Osteoblast (primary cell): ENCODE measurements at regions not wholly inside any gene's neighbourhood (a gene's known extent, or its start where the extent isn't known, plus 50 kb on each side); places are given as distances from the start of the nearest gene placed in this dataset.

ENCODE experiments used
- DNase-seq: peaks from one replicate; pipeline ENCODE4 v3.0.0; 2011; ENCODE audit warnings: low spot score, mixed read lengths; ENCODE audit not compliant: insufficient read length; ENCODE audit errors: missing footprints
- H2AFZ ChIP-seq: 2 replicates; pipeline ENCODE4 v1.6.0; 2011; ENCODE audit warnings: mild to moderate bottlenecking, low read length
- H3K27ac ChIP-seq: 2 replicates; pipeline ENCODE4 v1.5.1; 2011; ENCODE audit warnings: mild to moderate bottlenecking, low read depth, low read length, moderate library complexity
- H3K27me3 ChIP-seq: 2 replicates; pipeline ENCODE4 v1.6.0; 2012; ENCODE audit warnings: mild to moderate bottlenecking, control low read depth, inconsistent platforms, low read length, moderate library complexity; ENCODE audit not compliant: insufficient read depth
- H3K36me3 ChIP-seq: 2 replicates; pipeline ENCODE4 v1.5.1; 2011; ENCODE audit warnings: mild to moderate bottlenecking, low read length, control low read depth, moderate library complexity; ENCODE audit not compliant: insufficient read depth
- H3K4me1 ChIP-seq: 2 replicates; pipeline ENCODE4 v1.5.1; 2011; ENCODE audit warnings: mild to moderate bottlenecking, low read length, control low read depth, moderate library complexity; ENCODE audit not compliant: insufficient read depth
- H3K4me2 ChIP-seq: 2 replicates; pipeline ENCODE4 v1.6.0; 2011; ENCODE audit warnings: mild to moderate bottlenecking, low read length; ENCODE audit not compliant: insufficient read depth
- H3K4me3 ChIP-seq: fragments of 200-600 bp; sonication (generic); 3 replicates; pipeline ENCODE4 v1.5.1; 2012; ENCODE audit warnings: mild to moderate bottlenecking, low read length, inconsistent platforms; ENCODE audit not compliant: insufficient read depth
- H3K79me2 ChIP-seq: 2 replicates; pipeline ENCODE4 v1.6.0; 2012; ENCODE audit warnings: mild to moderate bottlenecking, low read length, control low read depth, inconsistent platforms; ENCODE audit not compliant: insufficient read depth
- H3K9me3 ChIP-seq: 2 replicates; pipeline ENCODE4 v1.5.1; 2011; ENCODE audit warnings: low read depth, low read length, control low read depth
- H4K20me1 ChIP-seq: 2 replicates; pipeline ENCODE4 v1.6.0; 2012; ENCODE audit warnings: mild to moderate bottlenecking, low read length, control low read depth; ENCODE audit not compliant: insufficient read depth
- CTCF ChIP-seq: IDR thresholded peaks from 2 replicates; pipeline ENCODE4 v1.5.1; 2011; ENCODE audit warnings: mild to moderate bottlenecking, low read depth, low read length, moderate library complexity; ENCODE audit errors: extremely low read depth

DNA sequence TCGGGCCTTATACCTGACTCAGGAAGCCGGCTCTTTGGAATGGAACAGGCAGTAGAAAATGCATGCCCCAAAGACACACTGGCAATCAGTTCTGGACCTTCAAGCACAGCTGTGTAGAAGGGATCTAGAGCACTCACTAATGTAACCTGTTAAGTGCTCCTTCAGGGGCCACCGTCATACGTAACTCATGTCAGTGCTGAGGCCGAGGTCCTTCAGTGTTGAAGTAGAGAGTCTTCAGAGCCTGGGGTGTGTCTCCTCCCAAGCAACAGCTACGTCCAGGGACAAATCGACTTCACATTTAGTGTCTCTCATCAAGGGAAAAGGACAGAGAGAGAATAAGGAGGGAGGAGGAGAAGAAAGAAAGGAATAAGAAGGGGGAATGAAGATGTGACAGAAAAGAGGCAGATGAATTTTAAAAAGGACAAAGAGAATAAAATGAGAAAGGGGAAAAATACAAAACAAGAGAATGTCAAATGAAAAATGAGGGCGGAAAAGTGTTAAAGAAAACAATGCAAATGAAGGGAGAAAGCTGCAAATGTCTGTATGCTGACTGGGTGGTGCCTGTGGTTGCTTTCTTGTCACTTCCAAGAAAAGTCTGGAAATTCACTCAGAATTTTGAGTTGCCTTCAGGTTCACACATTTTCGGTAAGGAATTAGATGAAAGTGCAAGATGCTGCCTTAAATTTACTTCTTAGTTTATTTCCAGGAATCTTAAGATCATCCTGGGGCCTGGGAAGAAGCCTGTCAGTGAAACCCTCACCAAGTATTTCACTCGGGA lies 989.4 kb downstream of the GRID1 start:
- TF ChIP-seq CTCF, result no peak
- Histone ChIP-seq H3K36me3 (no peaks in the 10 kb centered on the region), H3K4me3 (no peak overlapping the region), H3K27ac (no peak overlapping the region), H3K9me3 (no peaks in the 10 kb centered on the region), H3K79me2 (no peaks in the 10 kb centered on the region), H3K4me2 (no peak overlapping the region), H3K27me3 (no peaks in the 10 kb centered on the region), H2AFZ (no peak overlapping the region), H4K20me1 (no peaks in the 10 kb centered on the region), H3K4me1 (no peaks in the 10 kb centered on the region)
- DNase-seq, result no peak

GRCh38 chr10:85379338-85379737 lies 987.3 kb downstream of the GRID1 start:
- TF ChIP-seq CTCF, result no peak
- Histone ChIP-seq H3K27me3 (no peaks in the 10 kb centered on the region), H2AFZ (no peak overlapping the region), H3K27ac (no peak overlapping the region), H3K9me3 (no peaks in the 10 kb centered on the region), H3K4me2 (no peak overlapping the region), H3K79me2 (no peaks in the 10 kb centered on the region), H4K20me1 (no peaks in the 10 kb centered on the region), H3K4me1 (no peaks in the 10 kb centered on the region), H3K4me3 (no peak overlapping the region), H3K36me3 (no peaks in the 10 kb centered on the region)
- DNase-seq, result no peak

GRCh38 chr10:85400981-85401695 lies 965.5 kb downstream of the GRID1 start:
- H3K9me3 ChIP-seq, result no peaks in the 10 kb centered on the region
- H2AFZ ChIP-seq, result no peak overlapping the region
- no peaks in the 10 kb centered on the region for H3K4me1 ChIP-seq
- no peak for DNase-seq
- no peaks in the 10 kb centered on the region for H4K20me1 ChIP-seq
- H3K4me3 ChIP-seq, result no peak overlapping the region
- no peak for TF ChIP-seq CTCF
- H3K36me3 ChIP-seq, result no peaks in the 10 kb centered on the region
- no peaks in the 10 kb centered on the region for H3K79me2 ChIP-seq
- H3K27ac ChIP-seq, result no peak overlapping the region
- no peaks in the 10 kb centered on the region for H3K27me3 ChIP-seq
- H3K4me2 ChIP-seq, result no peak overlapping the region

GRCh38 chr10:85402541-85402940 lies 964.1 kb downstream of the GRID1 start:
- Histone ChIP-seq H3K27me3 (no peaks in the 10 kb centered on the region), H3K4me1 (no peaks in the 10 kb centered on the region), H2AFZ (no peak overlapping the region), H3K4me3 (no peak overlapping the region), H3K9me3 (no peaks in the 10 kb centered on the region), H3K4me2 (no peak overlapping the region), H4K20me1 (no peaks in the 10 kb centered on the region), H3K36me3 (no peaks in the 10 kb centered on the region), H3K79me2 (no peaks in the 10 kb centered on the region), H3K27ac (no peak overlapping the region)
- no peak for TF ChIP-seq CTCF
- DNase-seq, result no peak
